GM20000 (cell line): ENCODE measurements at regions not wholly inside any gene's neighbourhood (a gene's known extent, or its start where the extent isn't known, plus 50 kb on each side); places are given as distances from the start of the nearest gene placed in this dataset.

Source experiments
- DNase-seq: peaks from one replicate; pipeline ENCODE4 v3.0.0; 2012; ENCODE audit warnings: low spot score
- CTCF ChIP-seq: IDR thresholded peaks from 2 replicates; pipeline ENCODE4 v1.5.1; 2012; ENCODE audit warnings: mild to moderate bottlenecking, control low read depth; ENCODE audit errors: extremely low read depth, missing control alignments

- TF ChIP-seq CTCF, result no peak
- DNase-seq, result no peak
These were observed 357.7 kb upstream of the TSHZ3 start for GRCh38 chr19:31706691-31707620.

GRCh38 chr19:31708520-31708919 is 359.3 kb upstream of the TSHZ3 start:
- DNase-seq, result no peak
- no peak for TF ChIP-seq CTCF

- DNase-seq, result no peak
- TF ChIP-seq CTCF, result no peak
These were observed 360.2 kb upstream of the TSHZ3 start for GRCh38 chr19:31709476-31709875.

- DNase-seq, result no peak
- TF ChIP-seq CTCF, result no peak
These were observed 366.2 kb upstream of the TSHZ3 start for GRCh38 chr19:31715249-31715945.

GRCh38 chr19:31716826-31717225 is 367.6 kb upstream of the TSHZ3 start:
- DNase-seq, result no peak
- no peak for TF ChIP-seq CTCF

GRCh38 chr19:31717269-31717923 is 368.2 kb upstream of the TSHZ3 start:
- DNase-seq, result no peak
- no peak for TF ChIP-seq CTCF

GRCh38 chr19:31718032-31718431 is 368.8 kb upstream of the TSHZ3 start:
- no peak for DNase-seq
- TF ChIP-seq CTCF, result no peak
